ENCODE measurements at regions not wholly inside any gene's neighbourhood (a gene's known extent, or its start where the extent isn't known, plus 50 kb on each side); places are given as distances from the start of the nearest gene placed in this dataset.

DNA sequence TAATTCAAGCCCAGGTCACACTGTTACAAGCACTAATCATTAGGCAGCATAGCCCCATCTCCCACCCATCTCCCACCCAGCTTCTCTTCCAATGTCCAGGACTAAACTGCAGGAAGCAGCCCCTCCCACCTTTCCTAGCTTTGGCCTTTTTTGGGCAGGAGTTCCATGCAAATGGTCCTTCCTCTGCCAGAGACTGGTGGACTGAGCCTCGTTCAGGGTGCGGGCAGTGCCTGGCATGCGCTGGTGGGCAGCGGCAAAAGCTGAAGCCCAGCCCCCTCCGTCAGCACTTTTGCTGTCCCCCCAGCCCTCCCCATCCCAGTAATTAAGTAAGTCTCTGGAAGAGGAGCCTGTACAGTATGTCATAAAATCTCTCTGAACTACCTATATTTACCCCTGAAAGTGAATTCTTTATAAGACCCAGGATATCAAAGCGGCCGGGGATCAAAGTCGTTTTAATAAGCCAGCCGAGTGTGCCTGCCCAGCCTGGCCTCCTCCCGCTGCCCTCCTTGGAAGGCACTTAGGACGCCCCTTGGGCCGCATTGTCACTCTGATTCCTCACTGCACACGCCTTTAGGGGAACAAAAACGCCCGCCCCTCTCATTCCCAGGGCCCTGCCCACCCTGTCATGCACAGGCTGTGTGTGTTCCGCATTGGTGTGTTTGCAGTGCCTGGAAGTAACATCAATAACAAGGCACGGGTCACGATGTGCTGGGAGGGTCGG is 109.9 kb downstream of the IRX5 start:
- TF ChIP-seq, protein P1, sequence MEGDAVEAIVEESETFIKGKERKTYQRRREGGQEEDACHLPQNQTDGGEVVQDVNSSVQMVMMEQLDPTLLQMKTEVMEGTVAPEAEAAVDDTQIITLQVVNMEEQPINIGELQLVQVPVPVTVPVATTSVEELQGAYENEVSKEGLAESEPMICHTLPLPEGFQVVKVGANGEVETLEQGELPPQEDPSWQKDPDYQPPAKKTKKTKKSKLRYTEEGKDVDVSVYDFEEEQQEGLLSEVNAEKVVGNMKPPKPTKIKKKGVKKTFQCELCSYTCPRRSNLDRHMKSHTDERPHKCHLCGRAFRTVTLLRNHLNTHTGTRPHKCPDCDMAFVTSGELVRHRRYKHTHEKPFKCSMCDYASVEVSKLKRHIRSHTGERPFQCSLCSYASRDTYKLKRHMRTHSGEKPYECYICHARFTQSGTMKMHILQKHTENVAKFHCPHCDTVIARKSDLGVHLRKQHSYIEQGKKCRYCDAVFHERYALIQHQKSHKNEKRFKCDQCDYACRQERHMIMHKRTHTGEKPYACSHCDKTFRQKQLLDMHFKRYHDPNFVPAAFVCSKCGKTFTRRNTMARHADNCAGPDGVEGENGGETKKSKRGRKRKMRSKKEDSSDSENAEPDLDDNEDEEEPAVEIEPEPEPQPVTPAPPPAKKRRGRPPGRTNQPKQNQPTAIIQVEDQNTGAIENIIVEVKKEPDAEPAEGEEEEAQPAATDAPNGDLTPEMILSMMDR (conservative IDR thresholded peaks at IDR 0.05; ENCODE audit: low read depth, low read length): no peak

DNA sequence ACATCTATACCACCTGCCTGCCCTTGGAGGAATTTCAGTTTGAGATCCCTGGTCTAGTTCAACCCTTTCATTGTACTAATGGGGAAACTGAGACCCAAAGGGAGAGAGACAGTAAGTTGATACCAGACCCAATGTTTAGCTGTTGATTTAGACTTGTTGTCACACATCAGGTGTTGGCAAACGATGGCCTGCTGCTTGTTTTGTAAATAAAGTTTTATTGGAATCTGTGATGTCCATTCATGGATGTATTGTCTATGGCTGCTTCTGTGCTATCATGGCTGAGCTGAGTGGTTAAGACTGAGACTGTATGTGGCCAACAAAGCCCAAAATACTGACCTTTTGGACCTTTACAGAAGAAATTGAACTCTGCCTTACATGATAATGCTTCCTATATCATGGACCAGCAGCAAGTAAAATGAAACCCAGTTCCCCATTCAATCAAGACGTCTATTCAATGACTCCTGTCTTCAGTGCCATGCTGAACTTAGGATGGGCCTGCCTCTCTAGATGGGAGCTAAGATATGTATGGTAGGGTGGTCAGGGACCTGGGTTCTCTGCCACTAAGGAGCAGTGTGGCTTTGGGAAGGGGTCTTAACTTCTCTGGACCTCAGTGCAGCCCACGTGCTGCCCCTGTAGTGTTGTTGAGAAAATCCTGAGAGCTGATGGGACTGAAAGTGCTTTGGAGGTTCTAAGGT is 111.0 kb downstream of the IRX5 start:
- no peak for DNase-seq (ENCODE audit: low read depth)
- H3K4me3 ChIP-seq (ENCODE audit: low read depth, low read length): no peak overlapping the region
- TF ChIP-seq, protein P1 (conservative IDR thresholded peaks at IDR 0.05; ENCODE audit: low read depth, low read length): no peak

More for the DNA sequence above, 109.9 kb downstream of the IRX5 start:
- DNase-seq (ENCODE audit: low read depth): no peak
- no peak overlapping the region for H3K4me3 ChIP-seq (ENCODE audit: low read depth, low read length)

DNA sequence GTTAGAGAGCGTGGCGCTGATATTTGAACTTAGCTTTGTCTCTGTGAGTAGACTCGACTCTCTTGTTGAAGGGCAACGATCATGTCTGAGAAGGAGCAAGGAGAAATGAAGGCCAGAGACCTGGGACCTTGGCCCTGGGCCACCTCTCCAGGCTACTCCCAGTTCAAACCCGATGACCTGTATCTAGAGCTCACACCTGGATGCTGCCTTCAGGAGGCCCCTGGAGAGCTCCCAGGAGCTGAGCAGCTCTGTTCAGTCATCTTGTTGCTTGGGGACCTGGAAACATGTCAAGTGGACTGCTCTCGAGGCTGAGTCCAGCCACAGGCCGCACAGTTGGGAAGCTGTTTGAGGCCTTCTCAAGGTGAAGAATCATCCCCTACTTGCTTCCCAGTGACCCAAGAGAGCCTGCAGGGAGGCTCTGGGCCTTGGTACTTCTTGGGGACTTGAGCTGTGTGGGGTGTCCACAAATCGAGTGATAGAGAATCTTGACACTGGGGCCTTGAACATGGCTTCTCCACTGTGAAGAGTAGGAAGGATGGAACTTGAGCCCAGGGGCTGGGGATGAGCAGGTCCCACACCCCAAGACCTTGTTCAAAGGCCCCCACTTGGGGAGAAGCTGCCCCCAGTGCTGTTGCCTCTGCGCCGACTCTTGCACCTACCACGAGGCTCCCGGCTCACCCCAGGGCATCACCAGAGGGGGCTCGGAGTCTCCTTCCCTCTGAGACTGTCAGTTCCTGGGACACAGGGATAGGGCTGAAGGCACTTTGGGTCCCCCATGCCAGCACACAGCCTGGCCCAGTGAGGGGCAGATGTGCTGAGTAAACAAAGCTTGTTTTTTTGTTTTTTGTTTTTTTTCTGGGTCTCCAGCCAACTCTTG is 112.1 kb downstream of the IRX5 start:
- DNase-seq (ENCODE audit: low read depth): no peak
- no peak overlapping the region for H3K4me3 ChIP-seq (ENCODE audit: low read depth, low read length)
- TF ChIP-seq, protein P1 (conservative IDR thresholded peaks at IDR 0.05; ENCODE audit: low read depth, low read length): no peak

DNA sequence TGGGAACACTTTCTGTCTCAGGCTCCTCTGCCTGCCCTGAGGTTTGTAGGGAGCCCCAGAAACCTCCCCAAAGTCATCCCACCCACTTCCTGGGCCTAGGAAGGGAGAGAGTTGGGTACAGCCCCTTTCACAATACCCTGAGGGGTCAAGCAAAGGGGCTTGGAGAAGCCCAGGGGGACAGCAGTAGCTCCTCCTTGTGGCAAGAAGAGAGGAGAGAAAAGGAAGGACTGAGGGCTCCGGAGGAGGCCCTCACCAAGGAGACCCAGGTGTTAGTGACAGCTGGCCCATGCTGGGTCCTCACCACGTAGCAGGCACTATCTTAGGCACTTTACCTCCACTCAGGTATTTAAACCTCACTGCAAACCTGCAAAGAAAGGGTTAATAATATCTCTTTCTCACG is 112.8 kb downstream of the IRX5 start:
- H3K4me3 ChIP-seq (ENCODE audit: low read depth, low read length): no peak overlapping the region
- TF ChIP-seq, protein P1 (conservative IDR thresholded peaks at IDR 0.05; ENCODE audit: low read depth, low read length): no peak
- DNase-seq (ENCODE audit: low read depth): no peak

DNA sequence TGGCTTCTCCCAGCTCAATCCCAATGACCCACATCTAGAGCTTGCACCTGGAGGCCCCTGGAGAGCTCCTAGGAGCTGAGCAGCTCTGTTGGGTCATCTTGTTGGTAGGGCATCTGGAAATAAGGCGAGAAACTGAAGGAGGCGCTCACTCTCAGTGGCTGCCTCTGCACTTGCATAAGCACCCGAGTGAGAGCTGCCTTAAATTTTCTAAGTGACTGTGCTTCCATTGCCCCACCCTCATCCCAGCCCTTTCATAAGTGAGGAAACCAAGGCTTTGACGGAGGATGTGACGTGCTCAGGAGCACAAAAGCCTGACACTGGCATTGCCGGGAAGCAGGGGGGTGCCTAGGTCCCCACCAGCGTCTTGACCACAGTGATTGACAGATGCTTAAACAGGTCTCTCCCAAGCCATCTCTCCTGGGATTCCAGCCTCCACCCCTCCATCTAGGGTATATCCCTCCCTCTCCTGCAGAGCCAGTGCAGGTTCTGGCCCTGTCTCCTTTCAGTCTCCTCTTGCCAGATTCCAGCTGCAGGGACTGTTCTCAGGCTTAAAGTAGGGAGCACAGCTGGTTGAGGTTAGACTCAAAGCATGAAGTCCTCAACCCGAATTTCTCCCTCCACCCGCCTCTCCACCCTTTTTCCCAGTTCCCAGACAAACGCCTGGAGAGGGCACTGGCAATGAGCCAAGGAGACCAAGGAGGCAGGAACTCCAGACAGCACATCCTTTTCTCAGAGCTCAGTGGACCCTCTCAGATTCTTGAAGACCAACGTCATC is 113.7 kb downstream of the IRX5 start:
- TF ChIP-seq, protein P1 (conservative IDR thresholded peaks at IDR 0.05; ENCODE audit: low read depth, low read length): no peak
- DNase-seq (ENCODE audit: low read depth): no peak
- H3K4me3 ChIP-seq (ENCODE audit: low read depth, low read length): no peak overlapping the region

DNA sequence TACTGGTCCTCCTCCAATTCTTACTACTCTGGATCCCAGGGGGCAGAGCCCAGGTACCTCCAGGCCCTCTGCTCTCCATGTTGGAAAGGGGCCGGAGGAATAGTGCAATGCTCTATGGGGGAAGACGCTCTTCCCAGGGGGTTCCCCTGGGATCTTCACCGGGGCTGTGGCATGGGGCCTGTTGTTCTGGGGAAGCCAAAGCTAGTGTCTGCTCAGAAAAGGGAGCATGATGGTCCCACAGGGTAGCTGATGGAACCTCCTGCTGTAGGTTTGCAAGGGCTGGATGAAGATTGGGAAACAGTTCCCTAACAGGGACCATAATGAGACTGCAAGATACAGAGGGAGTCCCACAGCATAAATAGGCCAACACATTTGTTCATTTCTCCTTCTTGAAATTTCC is 114.7 kb downstream of the IRX5 start:
- no peak for DNase-seq (ENCODE audit: low read depth)
- TF ChIP-seq, protein P1 (conservative IDR thresholded peaks at IDR 0.05; ENCODE audit: low read depth, low read length): no peak
- no peak overlapping the region for H3K4me3 ChIP-seq (ENCODE audit: low read depth, low read length)

All from epithelial cell of proximal tubule (primary cell).